HuH-7 (cell line): ENCODE measurements at regions not wholly inside any gene's neighbourhood (a gene's known extent, or its start where the extent isn't known, plus 50 kb on each side); places are given as distances from the start of the nearest gene placed in this dataset.

Experiments
- DNase-seq: peaks from one replicate; pipeline ENCODE4 v3.0.0; 2011; ENCODE audit warnings: low spot score

DNA sequence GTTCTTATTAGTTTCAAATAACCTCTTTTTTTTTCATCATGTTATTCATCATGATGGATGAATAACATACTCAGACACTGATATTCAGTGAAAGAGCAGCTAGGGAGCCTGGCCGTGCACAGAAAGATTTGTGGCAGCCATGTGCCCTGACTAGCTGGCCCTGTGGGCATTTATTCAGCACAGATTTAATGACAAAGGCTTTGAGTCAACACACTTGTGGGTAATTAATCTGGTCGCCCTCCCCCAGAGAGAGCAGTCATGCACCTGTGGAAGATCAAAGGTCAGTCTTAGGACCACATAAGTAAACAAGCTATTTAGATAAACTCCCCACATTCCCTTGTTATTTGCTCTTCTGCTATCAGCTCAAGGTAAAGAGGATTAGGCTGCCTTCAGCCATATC is 153.2 kb upstream of the HMCN1 start:
- no peak for DNase-seq

DNA sequence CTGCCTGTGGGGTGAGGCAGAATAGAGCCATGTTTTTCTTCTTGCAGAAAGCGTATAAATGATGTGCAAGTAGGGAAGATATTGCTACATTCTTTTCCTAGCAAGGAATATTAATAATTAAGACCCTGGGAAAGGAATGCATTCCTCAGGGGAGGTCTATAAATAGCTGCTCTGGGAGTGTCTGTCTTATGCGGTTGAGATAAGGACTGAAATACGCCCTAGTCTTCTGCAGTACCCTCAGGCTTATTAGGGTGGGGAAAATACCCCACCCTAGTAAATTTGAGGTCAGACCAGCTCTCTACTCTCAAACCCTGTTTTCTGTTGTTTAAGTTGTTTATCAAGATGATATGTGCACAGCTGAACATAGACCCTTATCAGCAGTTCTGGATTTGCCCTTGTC is 155.9 kb upstream of the HMCN1 start:
- no peak for DNase-seq

DNA sequence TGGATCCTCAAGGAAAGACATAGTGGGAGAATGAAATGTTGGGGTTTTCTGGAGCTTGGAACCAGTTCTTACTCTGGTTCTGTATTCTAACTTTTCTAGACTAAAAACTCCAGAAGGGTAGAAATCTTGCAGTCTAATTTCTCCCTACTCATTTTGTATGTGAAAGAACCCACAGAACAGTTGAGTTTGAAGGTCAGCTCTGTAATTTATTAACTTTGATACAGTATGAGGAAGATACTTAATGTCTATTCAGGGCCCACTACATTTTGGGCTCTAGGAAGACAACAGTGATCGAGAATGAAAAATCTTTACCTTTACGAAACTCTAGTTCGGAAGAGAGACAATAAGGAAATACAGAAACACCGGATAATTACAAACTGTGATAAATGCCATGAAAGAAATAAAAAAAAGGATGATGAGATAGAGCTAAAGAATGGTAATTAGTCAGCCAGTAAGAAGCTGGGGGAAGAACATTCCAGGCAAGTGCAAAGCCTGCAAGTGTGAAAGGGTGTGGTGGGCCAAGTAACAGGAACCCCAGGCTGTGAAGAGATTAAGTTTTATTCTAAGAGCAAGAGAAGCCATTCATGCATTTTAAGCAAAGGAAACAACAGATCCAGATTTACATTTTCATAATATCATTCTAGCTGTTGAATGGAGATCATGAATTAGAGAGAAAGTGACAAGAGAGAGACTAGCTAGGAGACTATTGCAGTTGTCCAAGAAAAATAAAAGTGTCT is 159.9 kb upstream of the HMCN1 start:
- DNase-seq = no peak

DNA sequence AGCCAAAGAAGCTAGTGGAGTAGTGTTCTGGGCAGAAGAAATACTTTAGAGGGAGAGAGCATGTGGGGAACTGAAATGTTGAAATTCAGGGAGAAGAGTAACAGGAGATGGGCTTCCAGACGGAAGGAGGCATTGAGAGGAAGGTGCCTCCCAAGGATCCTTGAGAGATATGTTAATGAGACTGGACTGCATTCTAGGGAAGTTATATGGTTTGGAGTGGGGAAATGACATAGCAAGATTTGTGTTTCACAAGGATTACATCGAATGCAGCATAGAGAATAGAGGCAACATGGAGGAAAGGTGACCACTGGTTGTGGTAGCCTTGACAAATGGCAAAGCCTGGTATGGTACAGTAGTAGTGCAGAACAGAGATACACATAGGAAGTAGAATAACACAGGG is 160.5 kb upstream of the HMCN1 start:
- DNase-seq = no peak

DNA sequence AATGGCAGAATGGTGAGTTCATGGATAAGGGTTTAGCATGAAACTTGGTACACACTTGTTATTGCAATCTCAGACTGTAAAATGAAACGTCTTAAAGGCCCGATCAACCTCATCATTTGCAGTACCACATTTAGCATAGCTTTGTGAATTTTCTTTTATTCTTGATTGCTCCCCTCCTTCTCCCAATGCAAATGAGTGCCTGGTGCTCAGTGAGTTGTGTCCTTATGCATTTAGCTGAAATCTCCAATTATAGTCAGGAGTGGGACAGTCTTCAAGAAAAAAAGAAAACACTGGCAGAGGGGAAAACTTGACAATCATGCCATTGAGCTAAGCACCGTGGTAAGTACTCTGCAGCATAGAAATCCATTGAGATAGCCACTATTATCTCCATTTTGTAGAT is 161.0 kb upstream of the HMCN1 start:
- DNase-seq = no peak

DNA sequence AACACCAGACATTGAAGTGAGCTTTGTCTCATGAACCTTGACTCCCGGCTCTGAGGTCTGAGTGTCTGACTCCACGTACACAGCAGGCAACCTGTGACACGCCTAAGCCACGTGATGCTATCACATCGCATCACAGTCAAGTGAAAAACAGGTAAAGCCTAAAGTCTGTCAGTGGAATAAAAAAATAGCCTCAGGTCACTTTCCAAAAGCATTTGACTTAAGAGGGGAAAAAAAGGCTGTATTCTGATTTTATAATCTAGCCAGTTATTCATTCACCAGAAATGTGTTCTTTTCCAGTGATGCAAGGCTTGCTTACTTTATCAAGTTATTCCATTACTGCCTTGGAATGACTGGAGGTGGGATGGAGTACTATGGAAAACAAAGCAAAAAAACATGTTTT is 163.2 kb upstream of the HMCN1 start:
- DNase-seq = no peak

DNA sequence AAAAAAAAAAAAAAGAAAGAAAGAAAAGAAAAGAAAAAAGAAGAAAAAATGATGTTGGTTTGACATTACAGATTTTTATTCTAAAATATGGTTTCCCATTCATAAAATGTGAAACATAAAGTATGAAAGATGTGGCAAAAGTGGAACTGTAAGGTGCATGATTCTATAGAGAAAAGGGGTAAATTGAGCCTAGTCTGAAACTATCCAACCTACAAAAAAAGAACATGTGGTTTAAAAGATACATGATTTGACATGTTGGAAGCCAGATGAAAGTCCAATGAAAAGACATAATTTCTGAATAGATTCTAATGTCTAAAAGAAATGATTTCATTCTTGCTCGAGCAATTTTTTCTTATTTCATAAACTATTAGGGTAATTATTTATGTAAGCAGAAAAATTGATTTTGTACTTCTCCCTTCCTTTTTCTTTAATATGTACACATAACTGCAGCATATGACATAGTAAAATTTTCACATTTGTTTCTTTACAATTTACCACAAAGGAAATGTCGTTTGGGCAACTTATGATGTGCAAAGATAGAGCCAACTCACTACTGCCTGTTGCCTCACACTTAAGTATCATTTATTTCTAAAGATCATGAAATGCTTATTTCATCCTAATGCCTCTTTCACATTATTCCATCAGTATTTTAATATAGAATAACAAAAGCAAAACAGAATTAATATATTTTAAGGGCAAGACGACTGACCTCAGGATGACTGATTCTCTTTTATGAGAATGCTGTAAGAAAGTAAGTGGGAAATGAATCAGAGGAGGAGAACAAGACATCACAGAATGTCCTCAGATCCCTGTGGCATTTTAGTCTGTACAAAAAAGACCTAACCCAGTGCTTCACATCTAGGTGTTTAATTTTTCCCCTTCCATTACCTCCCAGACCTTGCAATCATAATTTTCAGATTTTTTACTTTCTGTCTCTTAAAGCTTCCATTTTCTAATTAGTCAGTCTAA is 165.8 kb upstream of the HMCN1 start:
- DNase-seq = no peak

DNA sequence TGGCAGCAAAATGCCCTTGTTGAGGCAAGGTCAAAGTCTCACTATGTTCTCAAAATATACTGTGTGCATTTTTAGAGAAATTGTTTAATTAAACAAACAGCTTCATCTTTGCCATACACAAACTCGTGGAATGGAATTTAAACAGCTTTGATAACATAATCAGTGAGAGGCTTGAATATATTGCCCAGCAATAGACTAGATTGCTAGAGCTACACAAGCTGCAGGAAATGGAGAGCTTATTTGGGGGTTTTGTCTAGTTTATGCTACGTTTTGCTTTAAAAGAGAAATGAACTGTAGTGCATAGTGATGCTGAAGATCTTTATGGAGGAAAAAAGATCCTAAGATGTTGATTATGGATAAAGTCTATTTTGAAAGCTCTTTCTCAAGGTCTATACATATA is 166.8 kb upstream of the HMCN1 start:
- DNase-seq = no peak

DNA sequence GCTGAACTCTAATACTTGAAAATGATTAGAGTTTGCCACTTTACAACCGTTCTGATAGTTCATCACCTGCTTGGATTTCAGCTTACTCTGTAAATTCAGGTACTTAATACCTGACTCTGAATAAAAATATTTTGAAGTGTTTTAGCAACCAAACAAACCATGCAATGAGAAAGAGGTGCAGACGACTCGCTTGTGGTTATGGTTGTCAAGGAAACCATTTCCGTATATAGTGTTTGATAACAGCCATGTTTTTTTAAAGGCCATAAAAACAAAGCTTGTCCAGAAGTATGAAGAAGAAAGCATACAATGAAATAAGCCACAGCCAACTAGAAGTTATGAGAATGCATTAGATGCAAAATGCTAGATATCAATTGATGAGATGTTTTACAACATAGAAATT is 167.2 kb upstream of the HMCN1 start:
- DNase-seq = no peak

DNA sequence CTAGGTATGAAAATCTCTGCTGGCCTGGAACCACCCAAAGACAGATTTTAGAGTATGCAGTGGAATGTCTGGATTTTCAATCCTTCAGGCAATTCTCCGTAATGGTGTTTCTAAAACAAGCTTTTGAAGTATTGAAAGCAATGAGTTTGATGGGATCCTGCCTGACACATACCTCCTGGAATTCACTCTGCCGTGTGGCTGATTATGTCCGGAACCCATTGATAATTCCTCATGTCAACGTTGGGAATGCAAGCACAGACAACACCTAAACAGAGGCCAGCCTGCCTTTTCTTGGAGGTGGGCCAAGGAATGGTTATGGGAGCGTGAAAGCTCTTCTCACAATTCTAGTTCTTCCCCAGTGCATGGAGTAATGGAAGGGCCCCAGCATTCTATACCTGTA is 168.9 kb upstream of the HMCN1 start:
- DNase-seq = no peak

DNA sequence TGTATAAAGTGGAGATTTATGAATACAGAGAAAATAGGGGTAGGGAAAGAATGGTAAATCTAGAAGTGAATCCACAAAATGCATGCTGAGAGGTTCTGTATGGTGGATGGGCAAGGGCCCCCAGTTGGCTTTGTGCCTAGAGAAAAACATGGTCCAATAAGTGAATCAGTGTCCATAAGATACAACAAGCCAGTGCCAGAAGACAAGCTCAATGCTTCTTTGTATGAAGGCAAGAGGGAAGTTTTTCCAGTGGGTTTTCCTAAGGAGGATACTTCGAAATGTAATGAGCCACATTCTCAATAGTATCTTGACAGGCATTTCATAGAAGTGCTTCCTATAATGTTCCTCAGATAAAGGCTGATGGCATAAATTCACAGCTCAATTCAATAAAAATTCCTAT is 169.4 kb upstream of the HMCN1 start:
- no peak for DNase-seq

DNA sequence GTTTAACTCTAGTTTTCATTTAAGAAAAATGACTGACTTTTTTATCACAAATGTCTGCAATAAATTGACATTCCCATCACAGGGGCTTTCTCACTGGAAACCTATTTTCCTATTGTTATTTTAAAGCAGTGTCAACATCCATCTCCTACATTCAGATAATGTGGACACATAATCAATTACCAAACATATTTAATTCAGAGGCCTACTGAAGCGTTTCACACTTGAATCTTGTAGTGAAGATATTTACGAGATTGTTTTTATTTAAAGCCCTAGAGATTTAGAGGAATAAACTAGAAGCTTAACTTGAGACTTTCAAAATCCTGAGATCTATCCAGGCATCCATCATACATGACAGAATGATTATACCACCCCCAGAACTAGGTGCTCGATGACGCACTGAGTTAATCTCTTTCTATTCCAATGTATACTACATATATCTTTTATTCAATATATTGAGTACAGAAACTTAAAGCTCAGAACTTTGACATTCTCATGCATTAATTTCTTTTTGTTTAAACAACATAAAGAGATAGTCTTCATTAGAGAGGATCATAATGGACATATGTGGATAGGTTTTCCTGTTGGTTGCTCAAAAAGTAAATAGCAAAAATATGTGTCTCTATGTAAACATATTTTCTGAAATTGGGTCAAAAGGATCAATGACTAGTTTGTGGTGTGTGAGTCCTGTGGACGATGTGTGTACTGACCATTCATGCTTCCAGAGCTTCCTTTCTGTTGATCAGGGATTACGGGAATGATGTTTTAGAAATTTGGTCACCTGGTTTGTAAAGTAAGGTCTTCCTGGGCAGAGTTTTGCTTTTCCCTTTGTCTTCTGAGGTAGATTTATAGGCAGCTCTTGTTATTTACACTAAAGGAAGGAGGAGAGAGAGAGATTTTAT is 171.5 kb upstream of the HMCN1 start:
- no peak for DNase-seq

DNA sequence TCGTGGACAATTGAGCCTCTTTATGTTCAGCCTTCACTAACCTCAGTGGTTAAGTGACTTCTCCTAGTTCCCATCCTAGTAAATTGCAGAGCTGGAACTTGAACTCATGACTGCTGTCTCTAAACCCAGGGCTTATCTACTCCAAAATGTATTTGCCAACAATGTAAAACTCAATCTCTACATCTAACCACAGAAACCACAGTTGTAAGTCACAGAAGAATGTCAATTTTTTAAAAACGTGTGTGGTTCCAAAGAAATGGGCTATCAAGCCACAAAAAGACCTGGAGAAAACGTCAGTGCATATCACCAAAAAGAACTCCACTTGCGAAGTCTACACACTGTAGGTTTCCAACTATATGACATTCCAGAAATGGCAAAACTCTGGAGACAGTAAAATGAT is 172.6 kb upstream of the HMCN1 start:
- no peak for DNase-seq

DNA sequence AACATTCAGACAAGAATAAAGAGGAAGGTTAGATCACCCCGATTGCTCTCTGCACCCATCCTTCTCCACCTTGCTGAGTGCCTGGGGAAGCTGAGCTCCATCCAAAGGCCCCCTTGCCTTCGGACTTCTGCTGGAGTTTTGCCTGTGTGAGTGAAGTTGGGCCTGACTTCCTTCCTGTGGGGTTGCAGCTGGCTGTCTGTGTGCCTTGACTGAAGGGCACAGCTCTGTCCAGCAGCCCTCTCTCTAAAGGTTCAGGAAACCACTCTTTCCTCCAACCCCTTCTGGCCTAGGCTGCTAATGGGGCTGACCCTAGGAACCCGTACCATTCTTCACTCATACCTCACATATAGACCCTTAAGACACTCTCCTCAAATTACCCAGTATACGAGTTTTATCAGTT is 173.4 kb upstream of the HMCN1 start:
- no peak for DNase-seq

DNA sequence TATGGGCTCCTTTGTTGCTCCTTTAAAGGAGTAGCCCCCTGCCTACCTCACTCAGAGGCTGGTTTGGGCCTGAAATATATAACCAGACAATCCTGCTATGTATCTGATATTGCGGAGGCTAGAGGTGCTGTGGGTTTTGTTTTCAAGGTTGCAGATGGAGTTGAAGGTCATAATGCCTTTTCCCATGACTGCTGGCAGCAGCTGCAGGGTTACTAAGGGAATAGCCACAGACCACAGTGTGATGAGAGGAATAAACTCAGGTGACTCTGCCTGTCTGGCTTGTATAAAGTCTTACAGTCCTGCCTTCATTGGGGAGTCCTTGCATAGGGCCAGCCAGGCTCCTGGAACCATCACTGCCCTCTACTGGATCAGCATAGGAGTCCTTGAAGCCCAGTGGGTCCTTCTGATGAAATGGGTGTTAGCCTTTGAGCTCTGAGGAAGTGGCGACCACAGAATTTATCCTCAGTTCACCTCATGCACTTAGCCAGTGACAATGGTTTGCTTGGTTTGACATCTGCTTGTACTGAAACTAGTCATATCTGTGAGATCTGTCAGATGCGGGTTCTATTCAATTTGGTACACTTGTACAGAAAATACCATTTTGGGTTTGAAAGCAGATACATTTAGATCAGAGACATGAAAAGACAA is 174.4 kb upstream of the HMCN1 start:
- peak; percentile 10 for DNase-seq

DNA sequence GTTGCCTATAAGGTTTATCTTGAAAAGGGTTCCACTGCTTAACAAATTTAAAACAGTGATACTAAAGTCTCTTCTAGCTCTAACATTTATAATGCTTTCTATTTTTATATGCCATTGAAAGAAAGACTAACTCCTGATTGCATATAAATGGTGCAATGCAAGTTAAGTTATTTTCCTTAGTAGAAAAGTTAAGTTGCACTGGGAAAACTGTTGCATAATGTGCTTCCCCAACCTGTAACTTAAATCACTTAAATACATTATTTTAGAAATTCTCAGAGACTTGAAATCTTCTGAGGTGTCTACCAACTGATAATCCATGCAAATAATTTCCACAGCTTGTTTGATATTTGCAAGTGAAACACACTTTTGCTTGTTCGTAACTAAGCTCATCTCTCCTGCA is 175.0 kb upstream of the HMCN1 start:
- DNase-seq = no peak

DNA sequence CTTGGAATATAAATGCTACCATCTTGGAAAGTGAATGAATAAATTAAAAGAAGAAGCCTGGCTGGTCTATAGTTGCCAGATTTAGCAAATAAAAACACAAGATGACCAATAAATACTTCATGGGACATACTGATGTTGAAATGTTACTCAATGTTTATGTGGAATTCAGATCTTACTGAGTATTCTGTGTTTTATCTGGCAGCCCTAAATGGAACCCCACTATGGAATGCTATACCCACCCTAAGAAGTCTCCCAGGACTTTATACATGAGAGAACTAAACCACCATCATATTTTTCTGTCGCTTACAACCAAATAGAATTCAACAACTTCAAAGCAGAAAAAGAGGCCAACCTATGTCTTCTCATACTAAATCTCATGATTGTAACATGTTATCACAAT is 177.6 kb upstream of the HMCN1 start:
- no peak for DNase-seq

DNA sequence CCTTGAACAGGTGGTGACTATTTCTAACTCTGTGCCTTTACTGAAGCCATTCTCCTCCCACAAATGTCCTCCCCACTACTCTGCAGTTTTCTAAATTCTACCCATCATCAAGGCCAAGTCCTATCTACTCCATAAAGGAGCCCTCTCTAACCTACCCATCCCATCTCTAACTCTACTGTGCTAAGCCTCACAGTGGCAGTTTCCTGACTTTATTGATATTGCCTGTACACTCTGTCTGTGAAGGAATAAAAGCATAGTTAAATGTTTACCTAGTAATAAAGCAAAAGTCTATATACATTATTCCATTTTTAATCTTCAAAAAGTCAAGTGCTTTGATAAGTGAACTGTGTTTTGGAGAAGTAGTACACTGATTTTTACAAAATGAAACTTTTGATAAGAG is 178.4 kb upstream of the HMCN1 start:
- no peak for DNase-seq

DNA sequence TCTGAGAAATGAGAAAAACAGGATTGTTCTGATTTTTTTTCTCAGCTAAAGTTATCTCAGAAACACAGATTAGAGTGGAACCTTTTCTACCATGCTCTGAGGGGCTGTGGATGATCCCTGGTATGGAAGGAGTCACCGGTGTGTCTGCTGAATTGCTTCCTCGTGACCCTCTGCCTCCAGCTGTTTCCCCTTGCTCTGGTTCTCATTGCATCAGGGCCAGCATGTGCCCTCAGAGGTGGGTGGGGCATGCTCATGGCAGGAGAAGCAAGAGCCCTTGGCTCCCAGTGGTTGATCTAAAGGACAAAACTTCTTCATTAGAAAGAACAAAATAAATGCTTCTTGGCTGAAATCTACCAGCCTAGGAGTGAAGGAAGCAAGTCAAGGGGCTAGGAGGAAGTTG is 183.2 kb upstream of the HMCN1 start:
- no peak for DNase-seq

DNA sequence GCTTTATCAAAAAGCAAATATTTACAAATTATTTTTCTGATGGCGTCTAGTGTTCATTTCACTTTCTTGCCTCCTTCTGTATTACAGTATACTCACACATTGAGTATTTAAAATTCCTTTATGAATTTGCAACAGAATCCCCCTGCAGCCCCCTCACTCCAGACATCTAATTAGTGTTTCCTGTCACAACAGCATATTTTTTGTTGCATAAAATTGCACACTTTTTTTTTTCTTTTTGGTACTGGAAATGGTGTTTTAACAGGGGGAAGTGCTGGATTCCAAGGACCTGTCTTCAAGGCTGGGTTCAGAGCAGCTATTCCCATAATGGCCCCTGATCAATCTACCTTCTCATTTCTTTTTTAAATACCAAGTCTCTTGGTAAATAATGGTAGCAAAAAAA is 184.3 kb upstream of the HMCN1 start:
- no peak for DNase-seq

DNA sequence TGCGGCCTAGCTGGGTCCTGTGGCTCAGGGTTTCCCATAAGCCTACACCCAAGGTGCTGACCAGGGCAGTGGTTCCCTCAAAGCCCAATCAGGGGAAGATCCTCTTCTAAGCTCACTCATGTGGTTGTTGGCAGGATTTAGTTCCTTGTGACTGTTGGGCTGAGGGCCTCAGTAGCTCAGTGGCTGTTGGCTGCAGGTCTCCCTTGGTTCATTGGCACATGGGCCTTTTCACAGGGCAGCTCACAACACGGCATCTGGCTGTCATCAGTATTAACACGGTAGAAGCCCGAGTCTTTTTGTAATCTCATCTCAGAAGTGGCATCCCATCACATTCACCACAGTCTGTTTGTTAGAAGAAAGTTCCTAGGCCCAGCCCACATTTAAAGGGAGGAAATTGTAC is 188.2 kb upstream of the HMCN1 start:
- DNase-seq = no peak

DNA sequence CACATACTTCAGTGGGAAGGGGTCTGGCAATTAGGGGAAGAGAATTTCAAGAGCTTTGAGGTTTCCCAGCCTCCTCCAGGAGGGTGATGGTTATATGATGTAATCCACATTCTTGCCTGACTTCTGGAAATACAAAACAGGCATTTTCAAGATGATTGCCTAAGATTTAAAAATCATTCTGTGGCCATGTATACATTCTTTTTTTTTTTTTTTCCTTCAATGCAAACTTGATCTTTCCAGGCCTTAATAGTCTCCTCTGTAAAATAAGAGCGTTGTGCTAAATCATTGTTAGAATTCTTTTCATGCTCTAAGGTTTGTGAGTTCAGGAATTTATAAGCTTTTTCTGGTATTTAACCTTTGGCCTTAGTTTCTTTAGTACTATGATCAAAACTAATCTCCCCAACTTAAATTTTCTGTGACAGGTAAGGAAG is 192.3 kb upstream of the HMCN1 start:
- DNase-seq = no peak
